Lung microvascular endothelial cell (primary cell): ENCODE measurements at regions not wholly inside any gene's neighbourhood (a gene's known extent, or its start where the extent isn't known, plus 50 kb on each side); places are given as distances from the start of the nearest gene placed in this dataset.
"Not testable (repeated sequence)": the region's sequence is repeated elsewhere in the genome, so short reads cannot be mapped to it uniquely, and the experiment has no call there.

Experiments
- DNase-seq, 2 donors: peaks; one replicate each; pipeline versions ENCODE4 v3.0.0 to v3.0.0-alpha.2; 2010; ENCODE audit warnings: low read depth in 2 of 2

DNA sequence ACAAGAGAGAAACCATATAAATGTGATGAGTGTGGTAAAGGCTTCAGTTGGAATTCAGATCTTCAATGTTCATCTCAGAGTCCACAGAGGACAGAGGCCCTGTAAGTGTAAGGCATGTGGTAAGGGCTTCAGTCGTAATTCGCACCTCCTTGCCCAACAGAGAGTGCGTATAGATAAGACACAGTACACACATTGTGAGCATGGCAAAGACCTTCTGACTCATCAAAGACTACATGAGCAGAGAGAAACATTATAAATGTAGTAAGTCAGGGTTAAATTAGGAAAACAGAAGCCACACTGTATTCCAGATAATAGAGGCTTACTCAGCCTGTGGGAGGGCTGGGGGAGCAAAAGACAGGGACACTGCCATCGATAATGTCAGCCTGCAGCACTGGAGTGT lies 98.1 kb upstream of the GPR39 start:
- not testable (repeated sequence) for DNase-seq

DNA sequence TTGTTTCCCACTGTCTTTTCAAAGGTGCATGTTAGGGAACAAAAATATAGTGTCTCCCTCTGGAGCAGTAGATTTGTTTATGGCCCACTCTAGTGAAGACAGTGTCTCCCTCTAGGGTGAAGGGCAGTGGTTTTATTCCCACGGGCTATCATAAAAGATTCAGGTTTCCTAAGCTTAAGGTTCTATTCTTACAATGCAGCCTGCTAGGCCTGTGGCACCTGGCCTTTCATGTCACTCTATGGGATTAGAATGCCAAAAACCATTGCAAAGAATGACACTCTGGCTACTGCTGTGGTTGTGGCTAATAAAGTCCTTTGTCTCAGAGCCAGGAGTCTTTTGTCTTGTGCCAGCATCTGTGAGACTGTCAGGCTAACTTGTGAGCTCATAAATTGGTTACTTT lies 92.6 kb upstream of the GPR39 start:
- DNase-seq, result not testable (repeated sequence)

DNA sequence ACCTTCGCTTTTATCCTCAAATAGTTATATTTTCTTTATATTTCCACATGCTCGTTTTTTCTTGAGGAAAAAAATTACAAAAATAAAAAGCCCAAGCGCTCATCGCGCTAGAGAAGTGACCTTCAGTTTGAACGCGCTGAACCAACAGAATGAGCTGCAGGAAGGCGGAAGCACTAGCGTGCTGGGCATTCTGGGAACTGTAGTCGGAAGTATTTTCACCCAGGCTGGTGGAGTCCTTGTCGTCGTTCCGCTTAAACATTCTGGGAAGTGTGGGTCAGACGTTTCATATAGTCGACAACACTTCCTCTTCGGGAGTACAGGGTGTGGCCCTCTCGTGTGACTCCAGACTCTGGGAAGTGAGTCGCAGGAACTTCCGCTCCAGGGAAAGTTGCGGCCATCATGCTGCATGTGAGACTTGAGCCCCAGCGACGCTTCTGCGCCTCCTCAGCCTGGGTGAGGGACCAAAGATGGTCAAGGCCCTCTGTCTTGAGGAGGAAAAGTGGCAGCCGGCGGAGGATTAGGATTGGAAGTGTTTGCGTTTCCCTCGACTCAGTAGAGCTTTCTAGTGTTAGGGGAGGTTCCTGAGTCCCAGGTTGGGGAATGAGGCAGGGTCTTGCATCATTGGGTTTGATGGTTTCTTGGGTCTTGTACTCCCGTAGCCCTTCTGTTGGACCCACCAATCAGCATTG lies 84.1 kb upstream of the GPR39 start:
- not testable (repeated sequence) for DNase-seq

DNA sequence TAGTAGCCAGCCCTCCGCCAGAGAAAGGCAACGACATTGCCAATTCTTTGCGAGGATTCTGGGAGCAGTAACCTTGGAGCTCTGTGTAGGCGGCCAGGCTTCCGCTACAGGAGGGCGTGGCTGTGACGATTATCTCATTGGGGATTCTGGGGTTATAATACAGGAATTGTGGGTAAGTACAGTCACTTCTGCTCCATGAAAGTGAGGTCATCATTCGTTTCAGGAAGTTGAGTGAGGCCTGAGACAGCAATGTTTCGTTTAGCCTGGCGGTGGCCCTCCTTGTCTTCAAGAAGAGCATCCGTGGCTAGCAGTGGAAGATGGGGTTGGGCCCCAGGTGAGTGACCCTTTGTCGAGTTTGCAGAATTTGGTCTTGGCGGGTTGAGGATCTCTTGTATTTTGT lies 79.5 kb upstream of the GPR39 start:
- not testable (repeated sequence) for DNase-seq

DNA sequence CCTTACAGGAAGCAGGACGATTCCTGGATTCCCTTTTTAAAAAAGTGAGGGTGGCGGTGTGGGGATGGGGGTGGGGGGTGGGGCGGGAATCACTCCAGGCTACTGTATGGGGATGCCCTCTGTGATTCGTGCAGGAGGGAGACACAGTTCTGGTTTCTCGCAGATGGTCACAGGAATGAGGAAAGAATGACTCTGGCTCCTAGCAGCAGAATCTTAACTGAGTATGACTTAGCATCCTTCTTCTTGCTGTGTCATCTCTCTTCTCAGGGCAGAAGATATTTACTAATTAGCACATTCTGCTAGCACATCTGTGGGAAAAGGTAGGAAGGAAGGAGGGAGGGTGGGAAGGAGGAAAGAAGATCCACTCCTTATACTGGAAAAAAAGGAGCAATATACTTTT lies 78.8 kb upstream of the GPR39 start:
- DNase-seq, result not testable (repeated sequence)

DNA sequence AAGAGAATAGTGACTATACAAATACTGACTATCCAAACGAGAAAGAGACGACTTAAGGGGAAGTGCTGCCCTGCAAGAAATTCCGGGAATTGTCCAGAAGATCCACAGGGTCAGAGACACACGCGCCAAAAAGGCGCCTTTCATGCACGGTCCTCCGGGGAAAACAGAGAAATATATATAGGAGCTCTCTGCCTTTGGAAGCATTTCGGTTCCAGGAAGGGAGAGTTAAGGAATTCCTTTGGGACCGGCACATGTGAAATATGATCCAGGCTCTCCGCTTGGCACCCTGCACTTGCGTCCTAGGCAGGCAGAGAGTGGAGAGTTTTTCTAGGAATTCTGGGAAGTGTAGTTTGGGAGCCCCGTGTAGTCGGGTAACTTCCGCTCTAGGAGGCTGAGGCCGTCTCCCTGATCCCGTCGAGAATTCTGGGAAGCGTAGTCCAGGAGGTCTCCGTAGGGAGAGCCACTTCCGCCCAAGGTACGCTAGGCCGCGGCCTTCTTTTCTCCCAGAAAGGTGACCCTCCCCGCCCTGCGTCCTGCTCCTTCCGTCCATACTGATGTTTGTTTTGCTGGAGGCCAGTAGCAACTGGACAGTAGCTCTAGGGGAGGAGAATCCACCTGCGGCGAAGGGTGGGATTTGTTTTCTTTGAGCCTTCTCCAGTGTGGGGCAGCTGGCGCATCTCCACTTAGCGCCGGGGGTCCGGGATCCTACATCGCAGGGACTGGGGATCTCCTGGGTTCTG lies 69.4 kb upstream of the GPR39 start:
- peak; percentile 72 for DNase-seq

DNA sequence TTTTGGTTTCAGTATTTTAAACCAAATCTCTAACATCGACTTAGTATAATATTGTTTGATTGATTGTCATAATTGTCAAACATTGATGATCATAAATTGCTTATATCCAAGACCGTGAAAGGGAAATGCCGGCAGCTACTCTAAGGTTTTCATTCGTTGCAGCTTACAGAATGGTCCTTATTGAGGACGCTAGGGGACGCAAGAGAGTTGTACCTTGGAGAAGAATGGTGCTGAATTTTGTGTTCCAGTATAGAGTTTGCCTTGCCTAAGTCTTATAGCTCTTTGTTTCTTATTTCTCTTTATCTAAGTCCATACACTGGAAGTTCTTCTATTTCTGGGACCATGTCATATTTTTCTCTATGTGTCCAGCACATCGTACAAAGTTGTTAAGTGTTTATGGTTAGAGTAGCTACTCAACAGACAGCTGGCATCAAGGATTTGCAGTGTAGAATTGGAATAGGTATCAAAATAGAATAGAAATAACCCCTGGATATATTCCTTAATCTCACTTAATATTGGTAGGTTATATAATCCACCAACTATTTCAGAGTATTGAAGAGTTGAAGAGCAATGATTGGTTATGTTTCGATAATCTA lies 67.4 kb upstream of the GPR39 start:
- DNase-seq, result peak; percentile 22 to 69

DNA sequence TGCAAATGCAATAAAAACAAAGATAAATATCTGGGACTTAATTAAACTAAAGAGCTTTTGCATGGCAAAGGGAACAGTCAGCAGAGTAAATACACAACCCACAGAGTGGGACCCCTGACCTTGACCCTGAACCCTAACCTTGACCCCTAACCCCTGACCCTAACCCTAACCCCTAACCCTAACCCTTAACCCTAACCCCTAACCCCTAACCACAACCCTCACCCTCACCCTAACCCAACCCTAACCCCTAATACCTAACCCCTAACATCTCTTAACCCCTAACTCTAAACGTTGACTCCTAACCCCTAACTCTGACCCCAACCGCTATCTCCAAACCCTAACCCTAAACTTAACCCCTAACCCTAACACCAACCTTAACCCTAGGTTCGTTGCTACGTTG lies 64.9 kb upstream of the GPR39 start:
- DNase-seq, result not testable (repeated sequence)

DNA sequence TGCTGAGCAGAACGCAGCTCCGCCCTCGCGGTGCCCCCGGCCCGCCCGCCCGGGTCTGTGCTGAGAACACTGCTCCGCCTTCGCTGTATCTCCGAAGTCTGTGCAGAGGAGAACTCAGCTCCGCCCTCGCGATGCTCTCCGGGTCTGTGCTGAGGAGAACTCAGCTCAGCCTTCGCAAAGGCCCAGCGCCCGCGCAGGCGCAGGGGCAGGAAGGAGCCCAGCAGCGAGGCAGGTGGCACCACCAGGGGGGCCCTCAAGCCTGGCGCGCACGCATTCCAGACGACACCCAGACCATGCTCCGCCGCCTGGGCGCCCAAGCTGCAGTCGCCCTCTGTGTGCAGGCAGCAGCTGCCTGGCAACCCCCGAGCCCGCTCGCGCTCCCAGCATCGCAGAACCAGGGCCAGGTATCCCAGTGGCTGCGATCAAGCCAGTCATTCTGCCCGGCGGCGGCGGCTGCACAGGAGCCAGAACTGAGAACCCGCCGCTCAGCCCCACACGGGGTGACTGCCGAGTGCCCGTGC lies 64.1 kb upstream of the GPR39 start:
- DNase-seq, result peak in 1 of 2 donors; percentile 12

DNA sequence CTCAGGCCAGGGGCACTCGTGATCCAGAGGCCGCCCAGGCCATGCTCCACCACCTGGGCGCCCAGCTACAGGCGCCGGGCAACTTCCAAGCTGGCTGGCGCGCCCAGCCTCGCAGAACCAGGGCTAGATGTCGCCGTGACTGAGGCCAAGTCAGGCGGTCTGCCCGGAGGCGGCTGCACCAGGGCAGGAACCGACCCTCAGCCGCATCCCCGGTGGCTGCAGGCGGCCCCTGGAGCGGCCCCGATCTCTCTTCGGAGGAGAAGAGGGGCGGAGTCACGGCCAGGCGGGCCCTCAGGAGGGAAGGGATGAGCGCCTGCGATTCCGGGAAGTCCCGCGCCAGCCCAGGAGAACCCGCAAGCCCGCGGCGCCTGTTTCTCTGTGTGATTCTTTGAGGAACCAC lies 63.2 kb upstream of the GPR39 start:
- DNase-seq, result not testable (repeated sequence)

DNA sequence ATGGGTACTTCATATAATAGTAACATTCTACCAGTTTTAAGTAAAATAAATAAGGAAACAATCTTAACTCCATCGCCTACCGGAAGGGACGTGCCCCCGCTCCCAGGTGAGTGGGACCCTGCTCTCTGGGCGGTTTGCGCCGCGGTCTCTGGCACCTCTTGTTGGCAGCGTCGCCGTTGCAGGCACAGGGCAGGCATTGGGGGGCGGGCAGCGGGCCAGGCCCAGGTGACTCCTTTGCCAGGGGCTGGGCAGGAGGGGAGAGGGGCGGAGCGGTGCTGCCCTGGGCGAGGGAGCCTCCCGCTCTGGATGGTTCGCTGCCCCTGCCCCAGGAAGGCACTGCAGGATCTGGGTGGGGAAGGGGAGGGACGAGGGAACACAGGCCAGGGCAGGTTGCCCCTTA lies 55.6 kb upstream of the GPR39 start:
- DNase-seq, result not testable (repeated sequence)

DNA sequence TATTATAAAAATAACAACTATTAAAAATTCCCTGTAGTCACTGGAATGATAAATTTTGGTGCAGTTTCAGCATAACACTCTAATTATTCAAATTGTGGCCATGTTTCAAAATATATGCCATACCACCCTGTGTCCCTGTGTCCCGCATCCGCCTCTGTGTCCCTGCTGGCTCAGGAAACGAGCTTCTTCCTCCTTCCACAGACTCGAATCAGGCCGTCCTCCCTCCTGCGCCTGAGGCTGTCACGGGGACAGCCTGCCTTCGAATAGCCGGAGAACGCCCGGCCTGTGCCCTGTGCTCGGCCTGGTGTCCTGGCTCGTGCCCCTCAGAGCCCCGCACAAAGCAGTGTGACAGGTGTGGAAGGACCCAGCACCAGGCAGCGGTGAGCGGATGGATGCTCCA lies 55.1 kb upstream of the GPR39 start:
- not testable (repeated sequence) for DNase-seq

DNA sequence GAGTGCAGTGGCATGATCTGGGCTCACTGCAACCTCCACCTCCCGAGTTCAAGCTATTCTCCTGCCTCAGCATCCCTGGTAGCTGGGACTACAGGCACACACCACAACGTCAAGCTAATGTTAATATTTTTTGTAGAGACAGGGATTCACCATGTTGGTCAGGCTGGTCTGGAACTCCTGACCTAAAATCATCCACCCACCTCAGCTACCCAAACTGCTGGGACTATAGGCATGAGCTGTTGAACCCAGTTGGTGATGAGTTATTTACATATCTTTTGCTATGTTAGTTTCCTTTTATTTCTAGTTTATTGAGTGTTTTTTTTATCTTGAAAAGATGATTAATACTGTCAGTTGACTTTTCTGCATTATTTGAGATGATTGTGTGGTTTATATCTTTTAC lies 53.3 kb upstream of the GPR39 start:
- not testable (repeated sequence) for DNase-seq

DNA sequence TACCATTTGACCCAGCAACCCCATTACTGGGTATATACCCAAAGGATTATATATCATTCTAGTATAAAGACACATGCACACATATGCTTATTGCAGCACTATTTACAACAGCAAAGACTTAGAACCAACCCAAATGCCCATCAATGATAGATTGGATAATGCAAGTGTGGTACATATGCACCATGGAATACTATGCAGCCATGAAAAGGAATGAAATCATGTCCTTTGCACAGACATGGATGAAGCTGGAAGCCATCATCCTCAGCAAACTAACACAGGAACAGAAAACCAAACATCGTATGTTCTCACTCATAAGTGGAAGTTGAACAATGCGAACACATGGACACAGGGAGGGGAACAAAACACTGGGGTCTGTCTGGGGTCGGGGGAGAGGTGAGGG lies 50.6 kb upstream of the GPR39 start:
- DNase-seq, result not testable (repeated sequence)

DNA sequence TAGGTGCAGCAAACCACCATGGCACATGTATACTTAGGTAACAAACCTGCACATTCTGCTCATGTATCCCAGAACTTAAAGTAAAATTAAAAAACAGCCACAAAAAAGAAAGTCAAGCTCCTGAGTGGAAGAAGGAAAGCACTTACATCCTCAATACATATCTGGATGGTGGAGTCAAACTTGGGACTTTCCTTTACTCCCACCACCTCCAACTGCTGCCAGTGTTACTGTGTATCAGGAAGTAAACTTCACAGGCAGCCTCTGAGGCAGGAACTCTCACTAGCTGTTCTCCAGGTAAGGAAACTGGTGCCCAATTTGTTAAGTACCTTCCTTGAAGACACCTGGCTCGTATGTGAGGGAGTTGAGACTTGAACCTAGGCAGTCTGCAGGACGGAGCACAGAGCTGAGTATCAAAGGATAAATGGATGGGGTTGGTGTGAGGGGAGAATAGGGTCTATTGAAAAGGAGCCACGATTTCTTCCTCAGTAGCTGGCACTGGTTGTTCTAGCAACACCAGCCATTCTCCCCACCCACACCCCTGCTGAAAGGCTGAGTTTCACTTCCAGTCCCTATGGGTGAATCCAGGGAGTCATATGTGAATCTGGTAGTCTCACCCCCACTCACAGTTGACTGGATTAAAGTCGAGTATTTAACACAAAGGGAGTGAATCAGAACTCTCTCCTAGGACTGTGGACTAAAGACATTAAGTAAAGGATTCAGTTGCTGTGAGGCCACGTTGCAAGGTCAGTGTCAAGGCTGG lies 50.0 kb upstream of the GPR39 start:
- no peak for DNase-seq
